B cell (primary cell): ENCODE measurements at regions not wholly inside any gene's neighbourhood (a gene's known extent, or its start where the extent isn't known, plus 50 kb on each side); places are given as distances from the start of the nearest gene placed in this dataset.

Source experiments
- ATAC-seq: fragments of 200-7000 bp; cut with Tn5 transposase; one replicate; pipeline ENCODE4 v1.10.0; 2021; ENCODE audit warnings: low read depth, mild to moderate bottlenecking, moderate number of reproducible peaks, moderate library complexity
- CTCF ChIA-PET: fragments of 350-600 bp; sonication (Branson Sonifier 250); formaldehyde crosslinking; loops from one replicate; lab custom pipeline; 2021; ENCODE audit warnings: antibody characterized with exemption, inconsistent platforms; lab: Charles Lee
- POLR2A ChIA-PET: fragments of 350-600 bp; sonication (Branson Sonifier 250); formaldehyde crosslinking; loops from one replicate; lab custom pipeline; 2021; ENCODE audit warnings: antibody characterized with exemption; lab: Charles Lee
- DNase-seq: peaks from one replicate; pipeline ENCODE4 v3.0.0; 2013
- H2AFZ ChIP-seq: 2 replicates; pipeline ENCODE4 v1.6.1; 2012; ENCODE audit warnings: mild to moderate bottlenecking, low read depth, low read length; ENCODE audit not compliant: insufficient read depth, poor library complexity, severe bottlenecking
- H3K27ac ChIP-seq, 2 donors: 1 replicate in 1 of 2; 2 replicates in 1 of 2; pipeline ENCODE4 v1.5.1; 2012 to 2013; ENCODE audit warnings: low read length in 2 of 2, mild to moderate bottlenecking in 2 of 2, moderate library complexity in 1 of 2
- H3K27me3 ChIP-seq, 4 experiments: fragments of 200-600 bp in 1 of 4; sonication (generic) in 1 of 4; replicated peaks in 1 of 4; 1 replicate in 2 of 4; 2 replicates in 2 of 4; pipeline versions ENCODE4 v1.6.1 to v1.7.0; 2013 to 2016; ENCODE audit warnings: low read length in 3 of 4, mild to moderate bottlenecking in 2 of 4, mixed read lengths in 1 of 4, moderate library complexity in 1 of 4; ENCODE audit not compliant: insufficient read depth in 4 of 4, control insufficient read depth in 3 of 4; ENCODE audit errors: control extremely low read depth in 1 of 4
- H3K36me3 ChIP-seq, 2 experiments: replicated peaks in 1 of 2; 1 replicate in 1 of 2; 2 replicates in 1 of 2; pipeline versions ENCODE4 v1.6.1 to v1.7.1; 2013; ENCODE audit warnings: low read length in 1 of 2; ENCODE audit not compliant: insufficient read depth in 2 of 2, control insufficient read depth in 1 of 2; ENCODE audit errors: control extremely low read depth in 1 of 2, extremely low read depth in 1 of 2
- H3K4me1 ChIP-seq, 2 donors: fragments of 200-600 bp in 1 of 2; sonication (generic) in 1 of 2; 1 replicate in 1 of 2; 2 replicates in 1 of 2; pipeline versions ENCODE4 v1.5.1 to v1.6.1; 2013 to 2017; ENCODE audit warnings: low read length in 2 of 2; ENCODE audit not compliant: control insufficient read depth in 2 of 2, insufficient read depth in 2 of 2
- H3K4me2 ChIP-seq: replicated peaks from 2 replicates; pipeline ENCODE3; 2012; ENCODE audit warnings: mild to moderate bottlenecking, low read depth, low read length; ENCODE audit not compliant: poor library complexity, severe bottlenecking
- H3K4me3 ChIP-seq, 5 experiments: fragments of 200-600 bp in 1 of 5; sonication (generic) in 1 of 5; 1 replicate in 3 of 5; 2 replicates in 2 of 5; pipeline versions ENCODE4 v1.5.1 to v1.7.0; 2011 to 2016; ENCODE audit warnings: low read length in 4 of 5, mild to moderate bottlenecking in 4 of 5, low read depth in 2 of 5, control low read depth in 1 of 5, moderate library complexity in 1 of 5; ENCODE audit not compliant: insufficient read depth in 1 of 5; ENCODE audit errors: control extremely low read depth in 1 of 5, extremely low read depth in 1 of 5
- H3K79me2 ChIP-seq: fragments of 200-600 bp; sonication (generic); one replicate; pipeline ENCODE4 v1.6.0; 2016; ENCODE audit warnings: low read length; ENCODE audit not compliant: control insufficient read depth, insufficient read depth
- H3K9ac ChIP-seq: fragments of 200-600 bp; sonication (generic); 2 replicates; pipeline ENCODE4 v1.6.1; 2017; ENCODE audit warnings: mild to moderate bottlenecking, low read length, moderate library complexity
- H3K9me3 ChIP-seq, 3 donors: one replicate each; pipeline versions ENCODE4 v1.6.1 to v1.7.1; 2013; ENCODE audit warnings: low read length in 2 of 3; ENCODE audit not compliant: control insufficient read depth in 2 of 3, insufficient read depth in 1 of 3; ENCODE audit errors: control extremely low read depth in 1 of 3
- H4K20me1 ChIP-seq: 2 replicates; pipeline ENCODE4 v1.6.0; 2012; ENCODE audit warnings: mild to moderate bottlenecking, low read length; ENCODE audit not compliant: insufficient read depth, control insufficient read depth, poor library complexity, severe bottlenecking
- H3K27ac Mint-ChIP-seq: one replicate; pipeline ENCODE4 v1.8.0; 2021; ENCODE audit warnings: mixed read lengths
- H3K27me3 Mint-ChIP-seq: one replicate; pipeline ENCODE4 v1.8.0; 2021; ENCODE audit warnings: mixed read lengths
- H3K4me1 Mint-ChIP-seq: one replicate; pipeline ENCODE4 v1.8.0; 2021; ENCODE audit warnings: mixed read lengths
- H3K4me3 Mint-ChIP-seq: one replicate; pipeline ENCODE4 v1.8.0; 2021; ENCODE audit warnings: mixed read lengths
- H3K9me3 Mint-ChIP-seq: one replicate; pipeline ENCODE4 v1.8.0; 2022; ENCODE audit warnings: mixed read lengths; ENCODE audit not compliant: insufficient read depth
- EZH2 ChIP-seq: IDR thresholded peaks from 2 replicates; pipeline ENCODE4 v1.6.1; 2012; ENCODE audit warnings: borderline replicate concordance, low read depth, mild to moderate bottlenecking, moderate library complexity, low read length; ENCODE audit not compliant: insufficient read depth, poor library complexity, severe bottlenecking
- WGBS: methylation state at CpG from one replicate; pipeline ENCODE4 v1.1.5; 2013; ENCODE audit warnings: missing lambda C conversion rate; ENCODE audit not compliant: insufficient coverage; 5-methylcytosine and 5-hydroxymethylcytosine counted together
- intact Hi-C: fragments of 100-400 bp; cut with micrococcal nuclease; formaldehyde crosslinking; loops from one replicate; pipeline ENCODE4 v1.10.0; 2022
- TF ChIP-seq, protein P1 (sequence below): fragments of 200-600 bp; IDR thresholded peaks from one replicate; pipeline ENCODE4 v1.8.0; 2022; ENCODE audit warnings: antibody characterized with exemption, mild to moderate bottlenecking

GRCh38 chr1:199716729-199717128, 310.8 kb upstream of the NR5A2 start:
- Histone ChIP-seq H4K20me1 (no peaks in the 10 kb centered on the region), H3K9me3 (peaks cover 0 to 5% (median 1%) of the 10 kb centered on the region in 3 donors), H3K4me1 (no peaks in the 10 kb centered on the region), H3K79me2 (no peaks in the 10 kb centered on the region), H3K4me3 (no peak overlapping the region), H3K27ac (no peak overlapping the region), H3K9ac (no peak overlapping the region), H3K27me3 (peaks cover 0 to 2% (median 0%) of the 10 kb centered on the region in 4 experiments), H3K4me2 (no peak overlapping the region), H3K36me3 (no peaks in the 10 kb centered on the region), H2AFZ (no peak overlapping the region)
- Mint-ChIP-seq H3K27me3 (peaks cover 19% of the 10 kb centered on the region), H3K4me3 (no peak overlapping the region), H3K4me1 (no peaks in the 10 kb centered on the region), H3K9me3 (peaks cover 2% of the 10 kb centered on the region), H3K27ac (no peak overlapping the region)
- no peak for DNase-seq
- ChIA-PET CTCF (no interaction called here), POLR2A (no interaction called here)
- TF ChIP-seq, protein P1, sequence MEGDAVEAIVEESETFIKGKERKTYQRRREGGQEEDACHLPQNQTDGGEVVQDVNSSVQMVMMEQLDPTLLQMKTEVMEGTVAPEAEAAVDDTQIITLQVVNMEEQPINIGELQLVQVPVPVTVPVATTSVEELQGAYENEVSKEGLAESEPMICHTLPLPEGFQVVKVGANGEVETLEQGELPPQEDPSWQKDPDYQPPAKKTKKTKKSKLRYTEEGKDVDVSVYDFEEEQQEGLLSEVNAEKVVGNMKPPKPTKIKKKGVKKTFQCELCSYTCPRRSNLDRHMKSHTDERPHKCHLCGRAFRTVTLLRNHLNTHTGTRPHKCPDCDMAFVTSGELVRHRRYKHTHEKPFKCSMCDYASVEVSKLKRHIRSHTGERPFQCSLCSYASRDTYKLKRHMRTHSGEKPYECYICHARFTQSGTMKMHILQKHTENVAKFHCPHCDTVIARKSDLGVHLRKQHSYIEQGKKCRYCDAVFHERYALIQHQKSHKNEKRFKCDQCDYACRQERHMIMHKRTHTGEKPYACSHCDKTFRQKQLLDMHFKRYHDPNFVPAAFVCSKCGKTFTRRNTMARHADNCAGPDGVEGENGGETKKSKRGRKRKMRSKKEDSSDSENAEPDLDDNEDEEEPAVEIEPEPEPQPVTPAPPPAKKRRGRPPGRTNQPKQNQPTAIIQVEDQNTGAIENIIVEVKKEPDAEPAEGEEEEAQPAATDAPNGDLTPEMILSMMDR, result no peak
- TF ChIP-seq EZH2, result no peak
- ATAC-seq, result no peak
- WGBS, result 100% methylated on average over 1 of the region's 1 CpG
- intact Hi-C loops, result no loop called here

DNA sequence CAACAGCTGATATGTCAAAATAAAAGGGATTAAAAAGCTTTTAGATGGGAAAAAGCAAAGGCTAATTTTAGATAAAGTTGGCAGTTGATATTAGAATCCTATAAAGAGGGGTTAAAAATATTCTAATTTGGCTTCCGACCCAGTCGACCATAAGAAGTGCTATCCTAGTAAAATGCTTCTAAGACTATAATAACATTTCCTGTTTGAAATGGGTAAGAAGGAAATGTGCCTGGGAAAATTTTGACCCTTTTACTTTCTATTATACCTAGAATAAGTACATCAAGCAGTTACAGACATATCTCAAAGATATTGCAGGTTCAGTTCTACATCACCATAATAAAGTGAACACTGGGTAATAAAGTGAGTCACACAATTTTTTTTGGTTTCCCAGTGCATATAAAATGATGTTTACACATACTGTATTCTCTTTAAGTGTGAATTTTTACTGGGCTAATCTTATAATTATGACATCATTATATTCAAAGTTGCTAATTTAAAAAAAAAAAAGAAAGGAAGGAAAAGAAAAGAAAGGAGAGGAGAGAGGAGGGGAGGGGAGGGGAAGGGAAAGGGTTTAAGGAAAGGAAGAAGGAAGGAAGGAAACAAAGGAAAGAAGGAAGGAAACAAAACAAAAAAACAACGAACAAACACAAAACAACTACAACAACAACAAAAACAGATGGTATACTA, 308.2 kb upstream of the NR5A2 start:
- CTCF ChIA-PET, result no interaction called here
- TF ChIP-seq EZH2, result no peak
- TF ChIP-seq, protein P1, result no peak
- no CpG with 5 or more reads among the region's 3 CpGs for WGBS
- DNase-seq (no peak), ATAC-seq (no peak)
- no peak overlapping the region for H2AFZ ChIP-seq
- H3K27ac ChIP-seq, result no peak overlapping the region
- intact Hi-C loops, result no loop called here
- POLR2A ChIA-PET, result no interaction called here
- H3K4me2 ChIP-seq, result no peak overlapping the region
- H3K27me3 ChIP-seq, result peaks cover 0 to 2% (median 0%) of the 10 kb centered on the region in 4 experiments
- peaks cover 0 to 1% (median 0%) of the 10 kb centered on the region in 3 donors for H3K9me3 ChIP-seq
- H3K79me2 ChIP-seq, result no peaks in the 10 kb centered on the region
- no peak overlapping the region for H3K4me3 Mint-ChIP-seq
- no peak overlapping the region for H3K27ac Mint-ChIP-seq
- H3K9me3 Mint-ChIP-seq, result no peaks in the 10 kb centered on the region
- H3K36me3 ChIP-seq, result no peaks in the 10 kb centered on the region
- no peak overlapping the region for H3K4me3 ChIP-seq
- H3K4me1 ChIP-seq, result no peaks in the 10 kb centered on the region
- H3K27me3 Mint-ChIP-seq, result peaks cover 13% of the 10 kb centered on the region
- no peaks in the 10 kb centered on the region for H4K20me1 ChIP-seq
- H3K9ac ChIP-seq, result no peak overlapping the region
- H3K4me1 Mint-ChIP-seq, result no peaks in the 10 kb centered on the region
